ENCODE measurements at regions not wholly inside any gene's neighbourhood (a gene's known extent, or its start where the extent isn't known, plus 50 kb on each side); places are given as distances from the start of the nearest gene placed in this dataset.
"Not testable (repeated sequence)": the region's sequence is repeated elsewhere in the genome, so short reads cannot be mapped to it uniquely, and the experiment has no call there.

DNA sequence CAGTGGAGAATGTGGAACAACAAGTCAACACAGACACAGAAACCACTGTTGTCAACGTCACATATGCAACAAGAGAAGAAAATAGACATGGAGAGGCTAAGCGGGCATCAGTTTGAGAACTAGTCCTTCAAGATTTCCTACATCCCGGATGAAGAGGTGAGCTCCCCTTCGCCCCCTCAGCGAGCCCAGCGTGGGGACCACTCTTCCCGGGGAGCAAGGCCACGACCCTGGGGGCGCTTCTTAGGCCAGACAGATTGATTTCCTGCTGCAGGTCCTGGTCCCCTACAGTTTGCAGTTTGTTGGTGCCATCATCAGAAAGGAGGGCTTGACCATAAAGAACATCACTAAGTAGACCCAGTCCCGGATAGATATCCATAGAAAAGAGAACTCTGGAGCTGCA lies 113.0 kb downstream of the NBPF12 start:
- Histone ChIP-seq H3K4me3 (ENCODE audit: low read depth in 2 of 2, low read length in 1 of 2) (no peak overlapping the region), H3K4me2 (no peak overlapping the region), H3K9me2 (no peaks in the 10 kb centered on the region), H4K20me1 (ENCODE audit: insufficient read depth) (no peaks in the 10 kb centered on the region), H3K4me1 (ENCODE audit: control insufficient read depth in 1 of 2, insufficient read depth in 2 of 2, low read depth in 1 of 2, low read length in 1 of 2) (no peaks in the 10 kb centered on the region), H3K36me3 (replicated peaks in 1 of 2; ENCODE audit: control insufficient read depth in 1 of 2, insufficient read depth in 2 of 2, low read length in 1 of 2) (no peaks in the 10 kb centered on the region), H3K79me2 (ENCODE audit: insufficient read depth) (no peaks in the 10 kb centered on the region), H3K27me3 (ENCODE audit: insufficient read depth) (no peaks in the 10 kb centered on the region; the same call in 1 of the 2 replicates), H2AFZ (ENCODE audit: low read depth) (no peak overlapping the region), H3K27ac (ENCODE audit: low read depth in 2 of 2, low read length in 1 of 2) (no peak overlapping the region), H3F3A (replicated peaks; ENCODE audit: insufficient read depth) (no peaks in the 10 kb centered on the region), H3K9me3 (no peaks in the 10 kb centered on the region), H3K9ac (no peak overlapping the region)
- TF ChIP-seq FOXJ3 (CRISPR knock-in tag; IDR thresholded peaks at IDR 0.05) (no peak), EZH2phosphoT487 (IDR thresholded peaks at IDR 0.05; ENCODE audit: borderline replicate concordance, low read depth) (no peak), MEF2A (IDR thresholded peaks at IDR 0.05; ENCODE audit: borderline replicate concordance, low read depth) (no peak), FOSL2 (IDR thresholded peaks at IDR 0.05; ENCODE audit: borderline replicate concordance, low read depth) (no peak), YY1 (IDR thresholded peaks at IDR 0.05; ENCODE audit: low read depth) (no peak)
- TF ChIP-seq, protein P1, sequence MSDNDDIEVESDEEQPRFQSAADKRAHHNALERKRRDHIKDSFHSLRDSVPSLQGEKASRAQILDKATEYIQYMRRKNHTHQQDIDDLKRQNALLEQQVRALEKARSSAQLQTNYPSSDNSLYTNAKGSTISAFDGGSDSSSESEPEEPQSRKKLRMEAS (IDR thresholded peaks at IDR 0.05; ENCODE audit: low read depth): no peak
- TF ChIP-seq, protein P2, sequence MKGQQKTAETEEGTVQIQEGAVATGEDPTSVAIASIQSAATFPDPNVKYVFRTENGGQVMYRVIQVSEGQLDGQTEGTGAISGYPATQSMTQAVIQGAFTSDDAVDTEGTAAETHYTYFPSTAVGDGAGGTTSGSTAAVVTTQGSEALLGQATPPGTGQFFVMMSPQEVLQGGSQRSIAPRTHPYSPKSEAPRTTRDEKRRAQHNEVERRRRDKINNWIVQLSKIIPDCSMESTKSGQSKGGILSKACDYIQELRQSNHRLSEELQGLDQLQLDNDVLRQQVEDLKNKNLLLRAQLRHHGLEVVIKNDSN (IDR thresholded peaks at IDR 0.05; ENCODE audit: borderline replicate concordance, low read depth): no peak
- ChIA-PET CTCF (no interaction called here), POLR2A (no interaction called here)
- DNase-seq: no peak
- 21% methylated on average over 8 of the region's 10 CpGs for WGBS (ENCODE audit: low lambda C conversion rate)

DNA sequence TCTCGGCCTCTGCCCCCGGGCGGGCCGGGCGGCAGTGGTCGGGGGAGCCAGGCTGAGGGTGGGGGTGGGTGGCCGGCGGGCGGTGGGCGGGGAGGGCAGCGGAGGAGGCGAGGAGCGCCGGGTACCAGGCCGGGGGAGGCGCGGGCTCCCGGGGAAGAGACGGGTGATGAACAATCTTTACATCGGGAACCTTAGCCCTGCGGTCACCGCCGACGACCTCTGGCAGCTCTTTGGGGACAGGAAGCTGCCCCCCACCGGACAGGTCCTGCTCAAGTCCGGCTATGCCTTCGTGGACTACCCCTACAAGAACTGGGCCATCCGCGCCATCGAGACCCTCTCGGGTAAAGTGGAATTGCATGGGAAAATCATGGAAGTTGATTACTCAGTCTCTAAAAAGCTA lies 112.5 kb downstream of the NBPF12 start:
- WGBS (ENCODE audit: low lambda C conversion rate): 43% methylated on average over 17 of the region's 31 CpGs
- no peaks in the 10 kb centered on the region for H3F3A ChIP-seq (replicated peaks; ENCODE audit: insufficient read depth)
- POLR2A ChIA-PET: no interaction called here
- no peaks in the 10 kb centered on the region for H3K36me3 ChIP-seq (replicated peaks in 1 of 2; ENCODE audit: control insufficient read depth in 1 of 2, insufficient read depth in 2 of 2, low read length in 1 of 2)
- H3K9ac ChIP-seq: no peak overlapping the region
- no peak overlapping the region for H3K27ac ChIP-seq (ENCODE audit: low read depth in 2 of 2, low read length in 1 of 2)
- H3K79me2 ChIP-seq (ENCODE audit: insufficient read depth): no peaks in the 10 kb centered on the region
- no peaks in the 10 kb centered on the region; the same call in 1 of the 2 replicates for H3K27me3 ChIP-seq (ENCODE audit: insufficient read depth)
- H3K4me3 ChIP-seq (ENCODE audit: low read depth in 2 of 2, low read length in 1 of 2): no peak overlapping the region
- no peaks in the 10 kb centered on the region for H3K9me2 ChIP-seq
- H4K20me1 ChIP-seq (ENCODE audit: insufficient read depth): no peaks in the 10 kb centered on the region
- TF ChIP-seq EP300 (IDR thresholded peaks at IDR 0.05; ENCODE audit: borderline replicate concordance in 1 of 2, low read depth in 1 of 2, low read length in 1 of 2) (no peak), TAF1 (IDR thresholded peaks at IDR 0.05; ENCODE audit: borderline replicate concordance, low read depth, low read length) (no peak), FOXJ3 (CRISPR knock-in tag; IDR thresholded peaks at IDR 0.05) (no peak), NFIC (IDR thresholded peaks at IDR 0.05; ENCODE audit: borderline replicate concordance) (no peak), RAD21 (IDR thresholded peaks at IDR 0.05; ENCODE audit: low read length) (no peak), SIN3A (IDR thresholded peaks at IDR 0.05; ENCODE audit: borderline replicate concordance, low read depth, low read length) (no peak), MXI1 (IDR thresholded peaks at IDR 0.05; ENCODE audit: low read depth, low read length) (no peak), POLR2AphosphoS5 (IDR thresholded peaks at IDR 0.05; ENCODE audit: low read depth, low read length) (no peak), GABPA (IDR thresholded peaks at IDR 0.05; ENCODE audit: low read depth) (no peak)
- TF ChIP-seq, protein P2 (IDR thresholded peaks at IDR 0.05; ENCODE audit: borderline replicate concordance, low read depth): no peak
- TF ChIP-seq, protein P3, sequence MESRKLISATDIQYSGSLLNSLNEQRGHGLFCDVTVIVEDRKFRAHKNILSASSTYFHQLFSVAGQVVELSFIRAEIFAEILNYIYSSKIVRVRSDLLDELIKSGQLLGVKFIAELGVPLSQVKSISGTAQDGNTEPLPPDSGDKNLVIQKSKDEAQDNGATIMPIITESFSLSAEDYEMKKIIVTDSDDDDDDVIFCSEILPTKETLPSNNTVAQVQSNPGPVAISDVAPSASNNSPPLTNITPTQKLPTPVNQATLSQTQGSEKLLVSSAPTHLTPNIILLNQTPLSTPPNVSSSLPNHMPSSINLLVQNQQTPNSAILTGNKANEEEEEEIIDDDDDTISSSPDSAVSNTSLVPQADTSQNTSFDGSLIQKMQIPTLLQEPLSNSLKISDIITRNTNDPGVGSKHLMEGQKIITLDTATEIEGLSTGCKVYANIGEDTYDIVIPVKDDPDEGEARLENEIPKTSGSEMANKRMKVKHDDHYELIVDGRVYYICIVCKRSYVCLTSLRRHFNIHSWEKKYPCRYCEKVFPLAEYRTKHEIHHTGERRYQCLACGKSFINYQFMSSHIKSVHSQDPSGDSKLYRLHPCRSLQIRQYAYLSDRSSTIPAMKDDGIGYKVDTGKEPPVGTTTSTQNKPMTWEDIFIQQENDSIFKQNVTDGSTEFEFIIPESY (IDR thresholded peaks at IDR 0.05; ENCODE audit: borderline replicate concordance, low read depth): no peak
- CTCF ChIA-PET: no interaction called here
- H3K4me1 ChIP-seq (ENCODE audit: control insufficient read depth in 1 of 2, insufficient read depth in 2 of 2, low read depth in 1 of 2, low read length in 1 of 2): no peaks in the 10 kb centered on the region
- no peak overlapping the region for H2AFZ ChIP-seq (ENCODE audit: low read depth)
- H3K9me3 ChIP-seq: no peaks in the 10 kb centered on the region
- H3K4me2 ChIP-seq: no peak overlapping the region
- DNase-seq: no peak

DNA sequence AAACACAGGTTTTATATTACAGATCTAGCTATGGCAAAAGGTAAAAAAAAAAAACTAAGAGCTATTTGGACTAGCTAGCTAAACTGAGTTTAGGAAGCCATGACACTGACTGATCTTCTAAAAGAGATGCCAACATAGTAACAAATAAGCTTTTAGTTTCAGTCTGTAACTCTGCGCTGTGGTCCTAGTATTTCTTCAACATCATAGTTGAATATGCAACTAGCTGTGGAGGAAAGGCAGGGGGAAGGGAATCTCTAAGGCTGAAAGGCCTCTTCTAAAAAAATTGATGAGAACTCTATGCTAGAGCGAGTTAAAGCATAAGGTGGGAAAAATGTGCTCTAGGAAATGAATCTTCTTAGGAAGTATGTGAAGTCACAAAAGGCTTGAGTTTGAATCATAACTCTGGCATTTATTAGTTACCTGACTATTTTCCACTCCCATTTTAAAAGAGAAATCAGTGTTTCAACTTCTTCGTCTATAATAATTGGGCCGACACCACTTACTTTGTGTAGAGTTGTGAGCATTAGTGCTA lies 108.8 kb downstream of the NBPF12 start:
- H3K4me1 ChIP-seq (ENCODE audit: control insufficient read depth in 1 of 2, insufficient read depth in 2 of 2, low read depth in 1 of 2, low read length in 1 of 2); H3K27ac ChIP-seq (ENCODE audit: low read depth in 2 of 2, low read length in 1 of 2); H3K4me2 ChIP-seq; DNase-seq; H3K9ac ChIP-seq; H4K20me1 ChIP-seq (ENCODE audit: insufficient read depth); H3K79me2 ChIP-seq (ENCODE audit: insufficient read depth); H3K9me2 ChIP-seq; H3K27me3 ChIP-seq (ENCODE audit: insufficient read depth); CTCF ChIA-PET; H3K9me3 ChIP-seq; POLR2A ChIA-PET; H3K4me3 ChIP-seq (ENCODE audit: low read depth in 2 of 2, low read length in 1 of 2); H2AFZ ChIP-seq (ENCODE audit: low read depth); H3F3A ChIP-seq (replicated peaks; ENCODE audit: insufficient read depth); H3K36me3 ChIP-seq (replicated peaks in 1 of 2; ENCODE audit: control insufficient read depth in 1 of 2, insufficient read depth in 2 of 2, low read length in 1 of 2): not testable (repeated sequence)
- 18% methylated on average over 4 of the region's 4 CpGs for WGBS (ENCODE audit: low lambda C conversion rate)

Data from SK-N-SH (cell line).